ENCODE measurements at regions not wholly inside any gene's neighbourhood (a gene's known extent, or its start where the extent isn't known, plus 50 kb on each side); places are given as distances from the start of the nearest gene placed in this dataset.

- peaks cover 7% of the 10 kb centered on the region for H3K27me3 ChIP-seq (ENCODE audit: control insufficient read depth, insufficient read depth, low read length)
- WGBS (ENCODE audit: insufficient coverage): 72% methylated on average over 3 of the region's 3 CpGs
- peaks cover 3% of the 10 kb centered on the region for H3K9me3 ChIP-seq (ENCODE audit: control insufficient read depth, insufficient read depth, low read length)
- intact Hi-C loops (cut with micrococcal nuclease): no loop called here
- H3K4me3 Mint-ChIP-seq: no peak overlapping the region
- no peak for TF ChIP-seq CTCF (IDR thresholded peaks at IDR 0.05)
- H3K4me1 ChIP-seq (ENCODE audit: control insufficient read depth, insufficient read depth, low read length): no peaks in the 10 kb centered on the region
- H3K4me1 Mint-ChIP-seq: no peaks in the 10 kb centered on the region
- peaks cover 10% of the 10 kb centered on the region for H3K36me3 Mint-ChIP-seq
- no peak for DNase-seq
- H3K27ac ChIP-seq (ENCODE audit: low read length): no peak overlapping the region
- peaks cover 33 to 64% of the 10 kb centered on the region in 2 donors for H3K27me3 Mint-ChIP-seq (ENCODE audit: low read depth in 2 of 2)
- no peaks in the 10 kb centered on the region for H3K36me3 ChIP-seq (ENCODE audit: control insufficient read depth, insufficient read depth, low read length)
- no peak overlapping the region for H3K27ac Mint-ChIP-seq
- no peak for ATAC-seq
- H3K4me3 ChIP-seq (ENCODE audit: low read length): no peak overlapping the region
- peaks cover 0 to 3% of the 10 kb centered on the region in 2 donors for H3K9me3 Mint-ChIP-seq
Measured at GRCh38 chr2:212659441-212659840, 120.8 kb upstream of the ERBB4 start.

- no peak overlapping the region for H3K4me3 ChIP-seq (ENCODE audit: low read length)
- ATAC-seq (no peak), DNase-seq (no peak)
- Mint-ChIP-seq H3K36me3 (no peaks in the 10 kb centered on the region), H3K27me3 (ENCODE audit: low read depth in 2 of 2) (peaks cover 18 to 51% of the 10 kb centered on the region in 2 donors), H3K27ac (no peak overlapping the region), H3K4me1 (no peaks in the 10 kb centered on the region), H3K4me3 (no peak overlapping the region), H3K9me3 (no peaks in the 10 kb centered on the region)
- no peaks in the 10 kb centered on the region for H3K27me3 ChIP-seq (ENCODE audit: control insufficient read depth, insufficient read depth, low read length)
- no peaks in the 10 kb centered on the region for H3K4me1 ChIP-seq (ENCODE audit: control insufficient read depth, insufficient read depth, low read length)
- intact Hi-C loops (cut with micrococcal nuclease): no loop called here
- no peak for TF ChIP-seq CTCF (IDR thresholded peaks at IDR 0.05)
- no peaks in the 10 kb centered on the region for H3K9me3 ChIP-seq (ENCODE audit: control insufficient read depth, insufficient read depth, low read length)
- no peaks in the 10 kb centered on the region for H3K36me3 ChIP-seq (ENCODE audit: control insufficient read depth, insufficient read depth, low read length)
- WGBS (ENCODE audit: insufficient coverage): 82% methylated on average over 1 of the region's 1 CpG
- no peak overlapping the region for H3K27ac ChIP-seq (ENCODE audit: low read length)
Measured at GRCh38 chr2:212649646-212650045, 111.0 kb upstream of the ERBB4 start.

- TF ChIP-seq CTCF (IDR thresholded peaks at IDR 0.05): no peak
- H3K27ac Mint-ChIP-seq: no peak overlapping the region
- no peaks in the 10 kb centered on the region for H3K9me3 Mint-ChIP-seq
- no peaks in the 10 kb centered on the region for H3K4me1 ChIP-seq (ENCODE audit: control insufficient read depth, insufficient read depth, low read length)
- no peak overlapping the region for H3K4me3 ChIP-seq (ENCODE audit: low read length)
- H3K27ac ChIP-seq (ENCODE audit: low read length): no peak overlapping the region
- H3K36me3 ChIP-seq (ENCODE audit: control insufficient read depth, insufficient read depth, low read length): no peaks in the 10 kb centered on the region
- H3K36me3 Mint-ChIP-seq: no peaks in the 10 kb centered on the region
- intact Hi-C loops (cut with micrococcal nuclease): no loop called here
- H3K9me3 ChIP-seq (ENCODE audit: control insufficient read depth, insufficient read depth, low read length): no peaks in the 10 kb centered on the region
- H3K4me3 Mint-ChIP-seq: no peak overlapping the region
- no peaks in the 10 kb centered on the region for H3K27me3 ChIP-seq (ENCODE audit: control insufficient read depth, insufficient read depth, low read length)
- H3K27me3 Mint-ChIP-seq (ENCODE audit: low read depth in 2 of 2): peaks cover 30 to 70% of the 10 kb centered on the region in 2 donors
- DNase-seq (no peak), ATAC-seq (no peak)
- WGBS (ENCODE audit: insufficient coverage): 85% methylated on average over 2 of the region's 3 CpGs
- H3K4me1 Mint-ChIP-seq: no peaks in the 10 kb centered on the region
Measured at GRCh38 chr2:212646698-212647366, 108.2 kb upstream of the ERBB4 start.

All from natural killer cell (primary cell).